ENCODE measurements at regions not wholly inside any gene's neighbourhood (a gene's known extent, or its start where the extent isn't known, plus 50 kb on each side); places are given as distances from the start of the nearest gene placed in this dataset.
"Not testable (repeated sequence)": the region's sequence is repeated elsewhere in the genome, so short reads cannot be mapped to it uniquely, and the experiment has no call there.

- no peak overlapping the region for H3K27ac Mint-ChIP-seq
- H3K4me1 Mint-ChIP-seq = peaks cover 10% of the 10 kb centered on the region
- DNase-seq (no peak), ATAC-seq (no peak)
- H3K27me3 Mint-ChIP-seq = peaks cover 35% of the 10 kb centered on the region
- no peaks in the 10 kb centered on the region for H3K9me3 ChIP-seq (ENCODE audit: control insufficient read depth, low read length, poor library complexity, severe bottlenecking)
- no peaks in the 10 kb centered on the region for H3K36me3 Mint-ChIP-seq (ENCODE audit: low read depth)
- H3K4me3 Mint-ChIP-seq = no peak overlapping the region
Observed at GRCh38 chr6:6860863-6861262, 246.9 kb upstream of the RREB1 start.

- DNase-seq = no peak
- no peak overlapping the region for H3K4me3 Mint-ChIP-seq
- ATAC-seq = no peak
- no peaks in the 10 kb centered on the region for H3K9me3 ChIP-seq (ENCODE audit: control insufficient read depth, low read length, poor library complexity, severe bottlenecking)
- H3K4me1 Mint-ChIP-seq = peaks cover 5% of the 10 kb centered on the region
- no peak overlapping the region for H3K27ac Mint-ChIP-seq
- no peaks in the 10 kb centered on the region for H3K36me3 Mint-ChIP-seq (ENCODE audit: low read depth)
- H3K27me3 Mint-ChIP-seq = peaks cover 35% of the 10 kb centered on the region
Observed at GRCh38 chr6:6861351-6861894, 246.3 kb upstream of the RREB1 start.

GRCh38 chr6:6861995-6862394 lies 245.8 kb upstream of the RREB1 start:
- no peak overlapping the region for H3K27ac Mint-ChIP-seq
- ATAC-seq (no peak), DNase-seq (no peak)
- H3K27me3 Mint-ChIP-seq = peaks cover 35% of the 10 kb centered on the region
- H3K4me1 Mint-ChIP-seq = no peaks in the 10 kb centered on the region
- H3K9me3 ChIP-seq (ENCODE audit: control insufficient read depth, low read length, poor library complexity, severe bottlenecking) = no peaks in the 10 kb centered on the region
- no peaks in the 10 kb centered on the region for H3K36me3 Mint-ChIP-seq (ENCODE audit: low read depth)
- H3K4me3 Mint-ChIP-seq = no peak overlapping the region

- no peak overlapping the region for H3K4me3 Mint-ChIP-seq
- no peak for ATAC-seq
Observed at GRCh38 chr6:6863970-6864639, 243.7 kb upstream of the RREB1 start.

DNA sequence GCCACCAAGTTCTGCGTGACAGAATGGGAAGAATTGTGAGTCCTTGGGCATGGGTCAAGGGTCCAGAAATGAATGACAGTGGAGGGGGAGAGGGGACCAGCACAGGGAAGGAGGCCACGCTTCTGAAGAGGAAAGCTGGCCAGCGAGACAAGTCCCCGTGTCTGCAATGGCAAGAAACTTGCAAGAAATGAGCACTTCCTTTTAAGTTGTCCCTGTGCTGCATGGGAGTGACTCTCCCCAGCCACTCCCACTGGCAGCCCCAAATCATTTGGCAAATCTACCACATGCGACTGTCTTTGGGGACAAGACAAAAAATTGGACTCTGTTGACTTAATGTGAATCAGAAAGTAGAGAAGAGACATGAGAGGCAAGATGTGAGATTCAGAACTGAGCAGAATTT lies 242.2 kb upstream of the RREB1 start:
- ATAC-seq = no peak
- no peak for DNase-seq
- Mint-ChIP-seq H3K27me3 (peaks cover 41% of the 10 kb centered on the region), H3K27ac (no peak overlapping the region), H3K4me3 (no peak overlapping the region), H3K36me3 (ENCODE audit: low read depth) (no peaks in the 10 kb centered on the region), H3K4me1 (no peaks in the 10 kb centered on the region)
- no peaks in the 10 kb centered on the region for H3K9me3 ChIP-seq (ENCODE audit: control insufficient read depth, low read length, poor library complexity, severe bottlenecking)

More at GRCh38 chr6:6863970-6864639, 243.7 kb upstream of the RREB1 start:
- no peaks in the 10 kb centered on the region for H3K9me3 ChIP-seq (ENCODE audit: control insufficient read depth, low read length, poor library complexity, severe bottlenecking)
- H3K36me3 Mint-ChIP-seq (ENCODE audit: low read depth) = no peaks in the 10 kb centered on the region
- H3K27me3 Mint-ChIP-seq = peaks cover 37% of the 10 kb centered on the region
- no peak for DNase-seq
- H3K4me1 Mint-ChIP-seq = no peaks in the 10 kb centered on the region
- no peak overlapping the region for H3K27ac Mint-ChIP-seq

GRCh38 chr6:6866656-6867403 lies 240.9 kb upstream of the RREB1 start:
- no peak overlapping the region for H3K4me3 Mint-ChIP-seq
- no peaks in the 10 kb centered on the region for H3K9me3 ChIP-seq (ENCODE audit: control insufficient read depth, low read length, poor library complexity, severe bottlenecking)
- peaks cover 41% of the 10 kb centered on the region for H3K27me3 Mint-ChIP-seq
- H3K27ac Mint-ChIP-seq = no peak overlapping the region
- no peaks in the 10 kb centered on the region for H3K36me3 Mint-ChIP-seq (ENCODE audit: low read depth)
- no peak for DNase-seq
- no peaks in the 10 kb centered on the region for H3K4me1 Mint-ChIP-seq
- no peak for ATAC-seq

DNA sequence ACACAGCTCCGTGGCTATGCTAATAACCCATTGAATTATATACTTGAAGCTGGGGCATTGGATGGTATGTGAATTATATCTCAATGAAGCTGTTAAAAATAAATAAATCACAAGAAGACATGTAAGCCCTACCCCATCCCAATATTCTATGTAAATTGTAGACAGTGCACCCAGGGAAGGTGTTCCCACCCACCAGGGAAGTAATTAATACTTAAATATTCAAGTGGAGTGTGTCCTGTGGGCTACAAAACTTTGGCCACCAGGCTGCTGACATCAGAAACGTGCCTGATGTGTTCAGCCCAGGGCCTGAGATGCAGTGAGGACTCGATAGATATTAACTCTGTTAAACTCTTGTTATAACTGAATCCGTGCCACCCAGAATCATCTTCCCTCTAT lies 240.4 kb upstream of the RREB1 start:
- H3K36me3 Mint-ChIP-seq (ENCODE audit: low read depth) = no peaks in the 10 kb centered on the region
- H3K9me3 ChIP-seq (ENCODE audit: control insufficient read depth, low read length, poor library complexity, severe bottlenecking) = no peaks in the 10 kb centered on the region
- no peak for DNase-seq
- H3K27me3 Mint-ChIP-seq = peaks cover 36% of the 10 kb centered on the region
- H3K4me3 Mint-ChIP-seq = no peak overlapping the region
- no peak overlapping the region for H3K27ac Mint-ChIP-seq
- no peak for ATAC-seq
- no peaks in the 10 kb centered on the region for H3K4me1 Mint-ChIP-seq

- Mint-ChIP-seq H3K27me3 (peaks cover 30% of the 10 kb centered on the region), H3K4me1 (no peaks in the 10 kb centered on the region), H3K36me3 (ENCODE audit: low read depth) (no peaks in the 10 kb centered on the region), H3K27ac (no peak overlapping the region), H3K4me3 (no peak overlapping the region)
- H3K9me3 ChIP-seq (ENCODE audit: control insufficient read depth, low read length, poor library complexity, severe bottlenecking) = no peaks in the 10 kb centered on the region
- DNase-seq = no peak
- no peak for ATAC-seq
Observed at GRCh38 chr6:6869094-6869493, 238.7 kb upstream of the RREB1 start.

- peaks cover 25% of the 10 kb centered on the region for H3K27me3 Mint-ChIP-seq
Observed at GRCh38 chr6:6870921-6871320, 236.8 kb upstream of the RREB1 start.

GRCh38 chr6:6872459-6873344 lies 235.1 kb upstream of the RREB1 start:
- no peaks in the 10 kb centered on the region for H3K36me3 Mint-ChIP-seq (ENCODE audit: low read depth)
- H3K4me3 Mint-ChIP-seq = no peak overlapping the region
- no peak overlapping the region for H3K27ac Mint-ChIP-seq
- DNase-seq (no peak), ATAC-seq (no peak)
- no peaks in the 10 kb centered on the region for H3K9me3 ChIP-seq (ENCODE audit: control insufficient read depth, low read length, poor library complexity, severe bottlenecking)
- H3K4me1 Mint-ChIP-seq = no peaks in the 10 kb centered on the region
- H3K27me3 Mint-ChIP-seq = peaks cover 31% of the 10 kb centered on the region

More at GRCh38 chr6:6870921-6871320, 236.8 kb upstream of the RREB1 start:
- ATAC-seq = no peak
- Mint-ChIP-seq H3K27ac (no peak overlapping the region), H3K4me3 (no peak overlapping the region), H3K36me3 (ENCODE audit: low read depth) (no peaks in the 10 kb centered on the region), H3K4me1 (no peaks in the 10 kb centered on the region)
- no peak for DNase-seq
- no peaks in the 10 kb centered on the region for H3K9me3 ChIP-seq (ENCODE audit: control insufficient read depth, low read length, poor library complexity, severe bottlenecking)

DNA sequence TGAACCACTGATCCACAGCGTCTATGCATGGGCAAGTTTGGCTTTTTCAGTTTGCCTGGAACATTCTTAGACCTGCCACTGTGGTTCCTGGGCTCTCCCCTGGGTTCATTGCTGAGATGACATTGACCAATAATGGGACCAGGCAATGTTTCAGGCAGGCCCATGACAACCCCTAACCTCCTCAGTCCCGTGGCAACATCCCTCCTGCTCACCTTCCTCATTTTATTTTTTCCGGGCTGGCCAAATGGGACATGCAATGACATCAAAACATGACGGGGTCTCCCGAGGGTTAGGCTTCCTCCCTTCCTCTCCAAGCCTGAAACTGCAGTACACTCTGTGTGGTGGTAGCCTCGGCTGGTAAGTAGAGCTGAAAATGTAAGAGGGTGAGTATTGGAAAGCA lies 234.0 kb upstream of the RREB1 start:
- H3K9me3 ChIP-seq (ENCODE audit: control insufficient read depth, low read length, poor library complexity, severe bottlenecking) = no peaks in the 10 kb centered on the region
- Mint-ChIP-seq H3K4me3 (no peak overlapping the region), H3K27ac (no peak overlapping the region), H3K27me3 (peaks cover 24% of the 10 kb centered on the region), H3K4me1 (no peaks in the 10 kb centered on the region), H3K36me3 (ENCODE audit: low read depth) (no peaks in the 10 kb centered on the region)
- ATAC-seq = no peak
- DNase-seq = no peak

- peaks cover 22% of the 10 kb centered on the region for H3K27me3 Mint-ChIP-seq
- no peaks in the 10 kb centered on the region for H3K9me3 ChIP-seq (ENCODE audit: control insufficient read depth, low read length, poor library complexity, severe bottlenecking)
- ATAC-seq (no peak), DNase-seq (no peak)
- no peaks in the 10 kb centered on the region for H3K36me3 Mint-ChIP-seq (ENCODE audit: low read depth)
- H3K4me3 Mint-ChIP-seq = no peak overlapping the region
- no peak overlapping the region for H3K27ac Mint-ChIP-seq
- no peaks in the 10 kb centered on the region for H3K4me1 Mint-ChIP-seq
Observed at GRCh38 chr6:6875818-6876470, 231.8 kb upstream of the RREB1 start.

- not testable (repeated sequence) for H3K9me3 ChIP-seq (ENCODE audit: control insufficient read depth, low read length, poor library complexity, severe bottlenecking); H3K36me3 Mint-ChIP-seq (ENCODE audit: low read depth); H3K4me3 Mint-ChIP-seq; H3K4me1 Mint-ChIP-seq; DNase-seq; ATAC-seq; H3K27ac Mint-ChIP-seq
- H3K27me3 Mint-ChIP-seq = peaks cover 22% of the 10 kb centered on the region
Observed at GRCh38 chr6:6877792-6878191, 230.0 kb upstream of the RREB1 start.

Measured in T-helper 17 cell (primary cell).